A673 (cell line): ENCODE measurements at regions not wholly inside any gene's neighbourhood (a gene's known extent, or its start where the extent isn't known, plus 50 kb on each side); places are given as distances from the start of the nearest gene placed in this dataset.

ENCODE experiments used
- BruUV-seq: library from RNA; stranded (reverse); fragments of 400-500 nt; replicated peaks from 2 replicates; lab custom pipeline; 2021; lab: Mats Ljungman, UMichigan
- CTCF ChIA-PET: fragments of 300-600 bp; sonication (Branson Sonifier 250); formaldehyde crosslinking; loops from one replicate; lab custom pipeline; 2022; ENCODE audit warnings: antibody characterized with exemption; lab: Charles Lee
- POLR2A ChIA-PET: fragments of 300-600 bp; sonication (Branson Sonifier 250); formaldehyde crosslinking; loops from one replicate; lab custom pipeline; 2022; ENCODE audit warnings: antibody characterized with exemption; ENCODE audit not compliant: low non-redundant PET; lab: Charles Lee
- DNase-seq: peaks from one replicate; pipeline ENCODE4 v3.0.0-alpha.2; 2015; ENCODE audit warnings: low spot score
- H3K27ac ChIP-seq: fragments of 200-600 bp; sonication (generic); 2 replicates; pipeline ENCODE4 v1.5.1; 2016; ENCODE audit warnings: mixed run types, low read depth, mild to moderate bottlenecking, mixed read lengths, antibody characterized with exemption, low read length; ENCODE audit not compliant: poor library complexity, severe bottlenecking
- H3K27me3 ChIP-seq: fragments of 200-600 bp; sonication (generic); replicated peaks from 2 replicates; pipeline ENCODE4 v1.6.1; 2017; ENCODE audit warnings: mixed run types, low read depth, mild to moderate bottlenecking, mixed read lengths, antibody characterized with exemption, low read length; ENCODE audit not compliant: insufficient read depth, poor library complexity
- H3K36me3 ChIP-seq: fragments of 200-600 bp; sonication (generic); 2 replicates; pipeline ENCODE4 v1.6.1; 2016; ENCODE audit warnings: mixed run types, mild to moderate bottlenecking, mixed read lengths, antibody characterized with exemption, low read length; ENCODE audit not compliant: insufficient read depth, poor library complexity, severe bottlenecking
- H3K4me1 ChIP-seq: fragments of 200-600 bp; sonication (generic); 2 replicates; pipeline ENCODE4 v1.6.1; 2017; ENCODE audit warnings: mixed run types, mild to moderate bottlenecking, mixed read lengths, antibody characterized with exemption, low read length; ENCODE audit not compliant: insufficient read depth, poor library complexity, severe bottlenecking
- H3K4me3 ChIP-seq: fragments of 200-600 bp; sonication (generic); 2 replicates; pipeline ENCODE4 v1.5.1; 2016; ENCODE audit warnings: low read depth, mixed run types, mild to moderate bottlenecking, mixed read lengths, low read length; ENCODE audit not compliant: poor library complexity, severe bottlenecking
- H3K9me3 ChIP-seq: fragments of 200-600 bp; sonication (generic); 2 replicates; pipeline ENCODE4 v1.6.1; 2016; ENCODE audit warnings: mixed run types, low read depth, mild to moderate bottlenecking, mixed read lengths, antibody characterized with exemption, low read length; ENCODE audit not compliant: poor library complexity, severe bottlenecking
- CTCF ChIP-seq: fragments of 300-800, 200-600 bp; sonication (generic); conservative IDR thresholded peaks from 2 replicates; pipeline ENCODE4 v1.5.1; 2017; ENCODE audit warnings: low read depth, mild to moderate bottlenecking, antibody characterized with exemption, low read length, moderate library complexity, mixed read lengths
- EZH2 ChIP-seq: fragments of 200-600 bp; sonication (generic); IDR thresholded peaks from 2 replicates; pipeline ENCODE4 v1.6.1; 2017; ENCODE audit warnings: borderline replicate concordance, low read depth, mild to moderate bottlenecking, mixed read lengths, antibody characterized with exemption, low read length; ENCODE audit not compliant: poor library complexity, severe bottlenecking
- intact Hi-C: fragments of 100-400 bp; cut with micrococcal nuclease; formaldehyde crosslinking; loops from one replicate; pipeline ENCODE4 v1.10.0; 2022; ENCODE audit not compliant: unreplicated experiment

GRCh38 chr4:10253765-10254164 is 137.2 kb upstream of the WDR1 start:
- peaks cover 12% of the 10 kb centered on the region for H3K27me3 ChIP-seq
- H3K27ac ChIP-seq = no peak overlapping the region
- no peaks in the 10 kb centered on the region for H3K36me3 ChIP-seq
- ChIA-PET CTCF (no interaction called here), POLR2A (no interaction called here)
- no peaks in the 10 kb centered on the region for H3K4me1 ChIP-seq
- intact Hi-C loops = no loop called here
- no peak for DNase-seq
- no peaks in the 10 kb centered on the region for H3K9me3 ChIP-seq
- no peak for TF ChIP-seq EZH2
- no TSS peak for BruUV-seq
- H3K4me3 ChIP-seq = no peak overlapping the region

GRCh38 chr4:10245751-10246150 is 129.2 kb upstream of the WDR1 start:
- DNase-seq = no peak
- Histone ChIP-seq H3K4me3 (no peak overlapping the region), H3K9me3 (no peaks in the 10 kb centered on the region), H3K36me3 (no peaks in the 10 kb centered on the region), H3K27ac (no peak overlapping the region), H3K27me3 (peaks cover 15% of the 10 kb centered on the region), H3K4me1 (no peaks in the 10 kb centered on the region)
- ChIA-PET POLR2A (no interaction called here), CTCF (interaction anchor here (0.7 kb wide), 1 partner anchor 1328 kb away, joined by 4 read pairs; no protein-coding TSS in a partner anchor)
- no TSS peak for BruUV-seq
- no peak for TF ChIP-seq CTCF
- no peak for TF ChIP-seq EZH2
- intact Hi-C loops = no loop called here

- Histone ChIP-seq H3K36me3 (no peaks in the 10 kb centered on the region), H3K4me3 (no peak overlapping the region), H3K27me3 (peaks cover 13% of the 10 kb centered on the region), H3K27ac (no peak overlapping the region), H3K4me1 (no peaks in the 10 kb centered on the region), H3K9me3 (no peaks in the 10 kb centered on the region)
- TF ChIP-seq CTCF (no peak), EZH2 (no peak)
- POLR2A ChIA-PET = no interaction called here
- CTCF ChIA-PET = no interaction called here
- BruUV-seq = no TSS peak
- intact Hi-C loops = no loop called here
- no peak for DNase-seq
These were observed 127.3 kb upstream of the WDR1 start for GRCh38 chr4:10243856-10244255.

GRCh38 chr4:10240691-10241090 is 124.1 kb upstream of the WDR1 start:
- Histone ChIP-seq H3K4me1 (no peaks in the 10 kb centered on the region), H3K27me3 (peaks cover 15% of the 10 kb centered on the region), H3K4me3 (no peak overlapping the region), H3K9me3 (no peaks in the 10 kb centered on the region), H3K27ac (no peak overlapping the region), H3K36me3 (no peaks in the 10 kb centered on the region)
- ChIA-PET POLR2A (no interaction called here), CTCF (no interaction called here)
- DNase-seq = no peak
- BruUV-seq = no TSS peak
- intact Hi-C loops = no loop called here
- TF ChIP-seq CTCF = no peak
- no peak for TF ChIP-seq EZH2
